ENCODE measurements at regions not wholly inside any gene's neighbourhood (a gene's known extent, or its start where the extent isn't known, plus 50 kb on each side); places are given as distances from the start of the nearest gene placed in this dataset.

- intact Hi-C loops (cut with DNase I; ENCODE audit: low total_unique reads) = no loop called here
- no peaks in the 10 kb centered on the region for H3K4me1 ChIP-seq
- H3K36me3 ChIP-seq = no peaks in the 10 kb centered on the region
- no peak overlapping the region for H3K4me3 ChIP-seq
- no peak for TF ChIP-seq CTCF (IDR thresholded peaks at IDR 0.05)
- no peaks in the 10 kb centered on the region for H3K27me3 ChIP-seq
- no peak for DNase-seq
- H3K9me3 ChIP-seq = no peaks in the 10 kb centered on the region
- H3K27ac ChIP-seq = no peak overlapping the region
Measured at GRCh38 chr13:109529964-109530363, 256.4 kb downstream of the IRS2 start.

GRCh38 chr13:109521719-109522118 lies 264.7 kb downstream of the IRS2 start:
- Histone ChIP-seq H3K27ac (no peak overlapping the region), H3K36me3 (no peaks in the 10 kb centered on the region), H3K4me3 (no peak overlapping the region), H3K4me1 (no peaks in the 10 kb centered on the region), H3K27me3 (no peaks in the 10 kb centered on the region), H3K9me3 (no peaks in the 10 kb centered on the region)
- no peak for TF ChIP-seq CTCF (IDR thresholded peaks at IDR 0.05)
- intact Hi-C loops (cut with DNase I; ENCODE audit: low total_unique reads) = no loop called here
- DNase-seq = no peak

GRCh38 chr13:109517517-109517916 lies 268.9 kb downstream of the IRS2 start:
- no peaks in the 10 kb centered on the region for H3K36me3 ChIP-seq
- no peak overlapping the region for H3K4me3 ChIP-seq
- no peak for TF ChIP-seq CTCF (IDR thresholded peaks at IDR 0.05)
- no peak for DNase-seq
- H3K4me1 ChIP-seq = no peaks in the 10 kb centered on the region
- H3K27me3 ChIP-seq = no peaks in the 10 kb centered on the region
- intact Hi-C loops (cut with DNase I; ENCODE audit: low total_unique reads) = no loop called here
- no peaks in the 10 kb centered on the region for H3K9me3 ChIP-seq
- no peak overlapping the region for H3K27ac ChIP-seq

- Histone ChIP-seq H3K4me1 (no peaks in the 10 kb centered on the region), H3K27ac (no peak overlapping the region), H3K36me3 (no peaks in the 10 kb centered on the region), H3K4me3 (no peak overlapping the region), H3K27me3 (no peaks in the 10 kb centered on the region), H3K9me3 (no peaks in the 10 kb centered on the region)
- no peak for TF ChIP-seq CTCF (IDR thresholded peaks at IDR 0.05)
- no peak for DNase-seq
- intact Hi-C loops (cut with DNase I; ENCODE audit: low total_unique reads) = no loop called here
Measured at GRCh38 chr13:109516186-109516585, 270.2 kb downstream of the IRS2 start.

- no peak overlapping the region for H3K4me3 ChIP-seq
- H3K27me3 ChIP-seq = no peaks in the 10 kb centered on the region
- no peaks in the 10 kb centered on the region for H3K36me3 ChIP-seq
- DNase-seq = no peak
- no peaks in the 10 kb centered on the region for H3K4me1 ChIP-seq
- intact Hi-C loops (cut with DNase I; ENCODE audit: low total_unique reads) = no loop called here
- TF ChIP-seq CTCF (IDR thresholded peaks at IDR 0.05) = no peak
- no peaks in the 10 kb centered on the region for H3K9me3 ChIP-seq
- no peak overlapping the region for H3K27ac ChIP-seq
Measured at GRCh38 chr13:109510013-109510412, 276.4 kb downstream of the IRS2 start.
